CD4-positive, alpha-beta T cell treated with Interleukin-6 for 4 hours (primary cell): ENCODE measurements at regions not wholly inside any gene's neighbourhood (a gene's known extent, or its start where the extent isn't known, plus 50 kb on each side); places are given as distances from the start of the nearest gene placed in this dataset.

ENCODE experiments used
- DNase-seq: peaks from one replicate; pipeline ENCODE4 v3.0.0-alpha.2; 2020; ENCODE audit warnings: mixed read lengths

DNA sequence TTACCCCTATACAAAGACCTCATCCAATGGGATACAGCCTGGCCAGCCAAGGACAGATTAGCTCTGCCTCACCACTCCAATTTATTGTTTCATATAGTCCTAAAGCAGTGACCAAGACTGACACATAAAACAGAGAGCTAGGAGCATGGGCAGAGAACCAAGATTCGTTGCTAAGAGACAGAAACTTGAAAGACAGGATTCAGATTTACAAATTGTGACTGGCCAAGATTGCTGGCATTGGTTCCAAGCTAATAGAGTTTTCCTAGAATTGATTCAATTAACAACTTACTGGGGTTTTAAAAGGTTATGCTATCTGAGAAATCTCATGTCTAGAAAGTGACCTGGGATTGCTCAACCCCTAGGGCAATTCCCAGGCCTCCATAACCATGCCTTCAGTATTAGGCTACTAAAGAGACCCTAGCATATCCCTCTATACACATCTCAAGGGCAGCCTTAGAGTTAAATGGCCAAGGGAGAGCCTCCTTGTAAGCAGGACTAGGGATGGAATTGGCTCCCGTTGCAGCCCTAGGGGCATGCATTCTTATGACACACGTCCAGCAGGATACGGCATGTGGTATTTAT lies 75.6 kb downstream of the ICOS start:
- DNase-seq = no peak

DNA sequence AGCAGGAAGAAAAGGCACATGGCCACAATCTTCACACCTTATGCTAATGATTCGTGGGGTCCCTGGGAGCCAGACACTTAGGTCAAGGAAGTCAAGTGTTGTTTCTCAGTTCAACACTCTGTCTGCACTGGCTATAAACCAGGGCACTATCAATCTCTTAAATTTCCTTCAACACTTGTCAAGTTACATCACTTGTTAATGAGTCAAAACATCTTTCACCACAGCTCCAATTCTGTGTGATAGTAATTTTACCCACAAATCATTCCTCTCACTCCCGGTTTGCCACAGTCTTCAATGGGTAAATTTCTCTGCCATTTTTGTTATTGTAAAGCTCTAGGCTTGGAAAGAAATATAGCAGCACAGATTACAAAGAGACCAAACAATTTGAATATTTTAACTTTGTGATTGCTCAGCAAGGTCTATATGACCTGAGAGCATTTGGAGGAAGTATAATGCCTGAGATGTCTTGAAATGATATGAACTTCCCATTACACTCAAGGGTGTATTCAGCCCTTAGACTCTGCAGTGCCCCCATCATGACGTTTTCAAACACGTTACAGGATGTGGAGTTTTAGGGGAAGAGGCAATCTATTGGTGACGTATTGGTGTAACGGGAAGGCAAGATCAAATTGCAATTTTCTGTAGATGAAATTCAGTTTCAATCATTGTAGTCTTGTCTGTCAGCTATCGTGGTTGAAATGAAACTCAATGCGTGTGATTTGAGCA lies 78.7 kb downstream of the ICOS start:
- peak; percentile 16 for DNase-seq

DNA sequence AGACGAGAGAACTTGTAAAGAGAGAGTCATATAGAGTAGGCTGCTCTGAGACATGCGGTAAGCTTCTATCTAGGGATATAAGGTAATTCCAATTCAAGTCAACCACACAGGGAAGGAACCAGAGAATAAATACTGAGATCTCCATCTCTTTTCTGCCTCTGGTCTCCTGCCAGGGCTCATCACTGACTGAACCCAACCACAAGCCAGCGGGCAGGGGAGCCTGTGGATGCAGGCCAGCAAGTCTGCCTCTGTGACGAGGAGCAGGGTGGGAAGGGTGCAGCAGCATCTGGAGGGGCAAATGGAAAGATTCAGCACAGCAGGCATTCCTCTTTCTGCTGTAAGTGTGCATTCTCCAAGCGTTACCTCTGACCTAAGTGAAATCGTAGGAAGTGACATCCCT lies 82.2 kb downstream of the ICOS start:
- DNase-seq = no peak

DNA sequence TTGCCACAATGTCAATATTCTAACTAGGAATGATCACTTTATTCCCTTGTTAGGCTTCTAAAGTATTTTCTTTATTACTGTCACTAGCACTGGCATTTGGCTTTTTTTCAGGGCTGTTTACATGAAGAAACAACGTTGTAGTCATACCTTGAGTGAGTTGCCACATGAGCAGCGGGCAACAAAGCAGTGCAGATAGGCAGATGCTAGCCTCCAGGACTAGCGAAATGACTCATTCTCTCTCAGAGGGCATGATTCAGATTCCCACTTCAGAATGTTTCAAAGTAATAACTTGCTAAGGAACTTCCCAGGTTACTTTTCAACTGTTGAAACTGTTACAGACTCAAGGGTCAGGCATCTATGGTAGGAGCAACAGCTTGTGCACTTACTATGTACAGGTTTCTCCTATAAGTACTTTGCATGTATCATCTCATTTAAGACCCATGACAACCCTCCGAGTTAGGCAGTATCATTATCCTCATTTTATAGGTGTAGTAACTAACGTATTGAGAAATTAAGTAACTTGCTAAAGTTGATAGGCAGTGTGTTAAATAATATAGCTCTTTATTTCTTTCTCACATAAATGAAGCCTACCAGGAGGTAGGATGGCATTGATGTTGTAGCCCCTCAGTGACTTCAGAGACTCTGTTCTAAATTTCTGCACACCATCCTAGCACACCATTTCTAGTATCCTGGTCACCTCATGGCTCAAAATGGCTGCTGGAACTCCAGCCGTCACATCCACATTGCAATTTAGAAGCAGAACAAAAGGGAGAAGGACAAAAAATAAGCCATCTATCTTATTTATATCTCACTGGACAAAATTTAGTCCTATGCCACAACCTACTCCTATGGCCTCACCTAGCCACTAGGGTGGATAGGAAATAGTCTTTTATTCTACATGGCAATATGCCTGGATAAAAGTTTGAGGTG lies 83.3 kb downstream of the ICOS start:
- DNase-seq = peak; percentile 50

GRCh38 chr2:204021290-204022081 lies 84.9 kb downstream of the ICOS start:
- no peak for DNase-seq

GRCh38 chr2:204022550-204022949 lies 86.0 kb downstream of the ICOS start:
- no peak for DNase-seq

DNA sequence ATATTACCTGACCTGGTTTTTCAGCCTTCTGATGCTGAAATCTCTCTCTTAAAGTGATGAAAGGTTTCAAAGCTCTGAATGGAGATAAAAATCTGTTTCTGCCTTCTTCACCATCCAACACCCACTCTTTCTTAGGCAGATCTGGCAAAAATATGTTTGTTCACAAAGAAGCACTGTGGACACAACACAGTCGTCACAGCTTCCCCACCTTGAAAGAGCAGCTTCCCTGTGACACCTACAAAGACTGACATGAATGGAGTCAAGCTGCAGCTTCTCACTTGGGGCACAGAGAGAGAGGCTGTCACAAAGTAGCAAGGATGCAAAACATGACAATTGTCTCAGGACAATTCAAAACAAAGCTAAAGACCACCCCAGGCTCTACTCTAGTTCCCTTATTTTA lies 86.5 kb downstream of the ICOS start:
- peak; percentile 13 for DNase-seq

- DNase-seq = peak; percentile 33
These were observed 87.9 kb downstream of the ICOS start for GRCh38 chr2:204024503-204024902.

DNA sequence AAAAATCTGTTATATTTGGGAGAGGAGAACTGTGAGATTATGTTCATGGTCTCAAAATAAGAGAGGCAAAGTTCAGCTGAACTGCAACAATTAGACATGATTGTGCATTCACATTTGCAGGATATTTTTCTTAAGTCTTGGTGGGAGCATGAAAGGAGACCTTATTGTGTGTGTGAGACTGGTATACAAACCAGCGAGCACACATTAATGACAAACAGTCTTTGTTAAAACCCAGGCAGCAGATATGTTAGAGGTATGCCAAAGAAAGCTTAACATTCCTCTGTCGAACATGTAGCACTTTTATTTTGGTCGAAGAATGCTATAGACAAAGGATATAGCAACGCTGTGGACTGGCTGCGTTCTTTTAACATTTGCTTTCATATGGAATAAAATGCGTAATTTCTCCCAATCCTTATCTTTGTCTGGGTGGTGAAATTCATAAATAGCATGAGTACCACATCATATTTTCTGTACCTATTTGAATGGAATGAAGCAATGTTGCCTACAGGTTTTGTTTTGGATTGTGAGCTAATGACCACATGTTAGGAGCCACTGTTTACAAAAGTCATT lies 88.4 kb downstream of the ICOS start:
- DNase-seq = no peak

DNA sequence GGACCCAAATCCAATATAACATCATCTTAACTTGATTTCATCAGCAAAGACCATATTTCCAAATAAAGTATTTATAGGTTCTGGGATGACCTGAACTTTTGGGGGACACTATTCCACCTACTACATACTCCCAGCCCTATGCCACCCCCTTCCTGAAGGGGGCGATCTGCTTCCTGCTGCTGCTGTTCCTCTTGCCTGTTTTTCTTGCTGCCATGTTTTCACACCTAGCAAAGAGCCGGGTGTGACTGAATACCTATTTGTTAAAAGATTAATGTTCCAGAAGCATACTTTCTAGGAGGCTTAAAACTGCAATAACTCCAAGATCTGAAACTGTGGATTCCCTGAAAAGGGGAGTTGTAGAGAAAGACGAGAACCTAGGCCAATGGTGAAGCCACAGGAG lies 89.7 kb downstream of the ICOS start:
- no peak for DNase-seq

DNA sequence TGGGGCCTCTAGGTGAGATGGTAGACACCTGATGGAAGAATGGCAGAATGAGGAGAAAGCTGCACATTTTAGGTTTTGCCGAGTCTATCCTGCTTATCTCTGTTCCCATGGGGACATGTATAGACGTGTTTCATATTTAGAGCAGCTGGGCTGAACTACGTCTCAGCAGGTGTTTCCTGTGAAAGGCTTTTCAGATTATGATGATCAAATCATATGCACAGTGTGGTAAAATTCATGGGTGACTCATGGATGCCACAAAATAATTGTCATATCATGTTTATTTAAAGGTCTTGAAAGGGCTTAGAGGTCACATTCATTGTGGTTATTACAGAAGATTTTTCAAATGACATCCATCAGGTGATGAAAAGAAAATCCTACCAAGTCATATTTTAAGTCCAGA lies 90.5 kb downstream of the ICOS start:
- DNase-seq = peak; percentile 32

- no peak for DNase-seq
These were observed 93.8 kb downstream of the ICOS start for GRCh38 chr2:204030322-204030721.

DNA sequence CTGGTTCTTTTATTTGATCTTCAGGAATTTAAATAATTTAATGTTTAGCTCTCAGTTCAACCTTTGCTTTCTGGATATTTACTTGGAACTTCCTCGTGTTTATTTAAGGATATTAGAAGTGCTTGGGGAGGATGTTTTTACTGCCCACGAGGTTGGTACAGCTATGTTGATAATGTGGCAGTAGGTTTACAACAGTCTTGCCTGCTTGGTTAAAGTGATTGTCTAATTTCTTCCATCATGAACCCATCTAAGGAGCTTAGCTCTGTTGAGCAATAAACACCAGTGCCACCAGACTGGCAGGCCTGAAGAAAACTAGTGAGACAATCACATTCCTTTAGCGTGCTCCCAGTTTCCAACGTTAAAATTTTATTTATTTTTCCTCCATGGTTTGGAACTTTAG lies 94.5 kb downstream of the ICOS start:
- DNase-seq = no peak

DNA sequence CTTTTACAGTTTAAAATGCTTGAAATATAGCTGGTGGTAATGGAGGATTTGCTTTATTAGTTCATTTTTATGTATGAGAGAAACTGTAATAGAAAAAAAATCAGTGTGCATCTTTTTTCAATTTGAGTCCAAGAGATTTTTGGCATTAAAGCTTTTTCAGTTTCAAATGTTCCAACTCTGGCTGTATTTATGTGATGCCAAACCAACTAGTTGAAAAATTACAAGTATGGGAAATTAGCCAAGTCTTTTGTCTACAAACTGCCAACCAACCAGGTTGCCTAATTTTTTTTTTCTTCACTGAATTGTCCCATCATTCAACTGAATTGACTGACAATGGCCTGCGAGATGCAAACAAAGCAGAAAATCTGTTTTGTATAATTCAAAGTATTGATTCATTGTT lies 95.7 kb downstream of the ICOS start:
- no peak for DNase-seq

GRCh38 chr2:204033611-204034495 lies 97.3 kb downstream of the ICOS start:
- no peak for DNase-seq

GRCh38 chr2:204036706-204037105 lies 100.1 kb downstream of the ICOS start:
- no peak for DNase-seq

DNA sequence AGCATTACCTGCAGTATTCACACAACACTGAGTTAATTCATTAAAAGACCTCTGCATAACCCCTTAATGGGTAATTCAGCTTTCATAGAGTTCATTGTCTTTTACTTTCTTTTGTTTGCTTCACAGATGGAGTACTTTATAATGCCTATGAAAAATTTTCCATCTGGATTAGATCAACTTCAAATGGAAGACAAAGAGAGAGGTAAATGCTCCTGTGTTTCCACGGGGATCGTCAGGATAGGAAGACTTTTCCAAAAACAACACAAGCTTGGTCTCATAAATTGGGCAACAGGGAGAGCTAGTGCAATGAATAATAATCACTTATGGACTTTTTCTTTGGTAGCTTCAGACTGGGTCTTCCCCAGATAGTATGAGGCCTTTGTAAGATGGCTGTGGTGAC lies 100.7 kb downstream of the ICOS start:
- DNase-seq = no peak

- DNase-seq = no peak
These were observed 102.8 kb downstream of the ICOS start for GRCh38 chr2:204039298-204039838.

GRCh38 chr2:204040016-204040415 lies 103.5 kb downstream of the ICOS start:
- no peak for DNase-seq

DNA sequence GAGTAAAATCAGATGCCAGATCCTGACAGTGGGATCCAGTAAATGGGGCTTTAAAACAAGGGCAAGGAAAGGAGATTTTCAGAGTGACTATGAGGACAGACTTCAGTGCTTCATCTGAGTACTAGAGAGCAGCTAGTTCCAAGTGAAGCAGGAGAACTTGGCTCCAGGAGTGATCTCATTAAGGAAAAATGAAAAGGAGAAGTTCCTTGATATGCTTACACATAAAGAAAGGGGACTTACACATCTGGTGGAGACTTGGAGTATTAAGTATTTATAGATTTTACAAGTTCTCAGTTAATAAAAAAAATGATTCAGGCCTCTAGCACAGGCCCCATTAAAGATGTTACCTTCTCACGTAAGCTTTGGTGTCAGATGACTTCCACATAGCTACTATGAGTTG lies 105.8 kb downstream of the ICOS start:
- no peak for DNase-seq

DNA sequence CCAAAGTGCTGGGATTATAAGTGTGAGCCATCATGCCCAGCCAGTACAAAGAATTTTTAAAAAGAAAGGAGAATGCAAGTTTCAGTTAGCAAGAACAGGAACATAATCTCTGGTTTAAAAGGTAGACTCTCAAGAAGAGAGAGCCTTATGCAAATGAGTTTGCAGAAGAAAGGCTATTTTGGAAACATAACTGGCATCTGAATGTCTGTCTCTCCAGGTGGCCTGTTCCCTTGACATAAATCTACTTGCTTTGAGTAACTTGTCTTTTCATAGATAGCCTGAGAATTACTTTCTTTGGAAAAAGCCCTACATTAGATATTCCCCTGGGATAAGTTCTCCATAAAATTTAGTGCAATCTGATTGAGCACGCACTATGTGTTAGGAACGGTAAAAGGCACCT lies 109.6 kb downstream of the ICOS start:
- DNase-seq = no peak
